Stimulated activated CD8-positive, alpha-beta memory T cell treated with anti-CD3 and anti-CD28 coated beads, Interleukin-12 subunit alpha, Interleukin-12 subunit beta, amount 100 ng/mL, for 1 hour (primary cell): ENCODE measurements at regions not wholly inside any gene's neighbourhood (a gene's known extent, or its start where the extent isn't known, plus 50 kb on each side); places are given as distances from the start of the nearest gene placed in this dataset.
"Not testable (repeated sequence)": the region's sequence is repeated elsewhere in the genome, so short reads cannot be mapped to it uniquely, and the experiment has no call there.

ENCODE experiments used
- DNase-seq: peaks from one replicate; pipeline ENCODE4 v3.0.0-alpha.2; 2020; ENCODE audit warnings: low read depth

DNA sequence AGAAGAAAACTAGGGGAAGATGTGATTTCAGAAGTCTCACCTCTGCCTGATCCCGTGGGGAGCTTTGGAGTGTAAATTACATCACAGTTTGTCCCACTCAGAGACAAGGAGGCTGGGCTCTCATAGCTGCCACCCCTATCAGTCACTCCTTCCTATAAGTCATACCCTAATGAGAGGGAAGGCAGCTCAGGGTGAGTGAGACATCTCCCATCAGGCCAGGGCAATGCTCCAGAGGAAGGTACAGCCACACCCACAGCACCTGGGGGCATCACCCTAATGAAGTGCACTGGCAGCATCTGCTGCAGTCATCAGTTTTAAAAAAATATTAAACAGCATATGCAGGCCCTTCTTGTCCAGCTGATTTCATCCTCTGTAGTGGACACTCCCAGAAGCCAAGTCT is 223.1 kb upstream of the NBPF12 start:
- not testable (repeated sequence) for DNase-seq

GRCh38 chr1:146710838-146711521 is 227.1 kb upstream of the NBPF12 start:
- DNase-seq: not testable (repeated sequence)

DNA sequence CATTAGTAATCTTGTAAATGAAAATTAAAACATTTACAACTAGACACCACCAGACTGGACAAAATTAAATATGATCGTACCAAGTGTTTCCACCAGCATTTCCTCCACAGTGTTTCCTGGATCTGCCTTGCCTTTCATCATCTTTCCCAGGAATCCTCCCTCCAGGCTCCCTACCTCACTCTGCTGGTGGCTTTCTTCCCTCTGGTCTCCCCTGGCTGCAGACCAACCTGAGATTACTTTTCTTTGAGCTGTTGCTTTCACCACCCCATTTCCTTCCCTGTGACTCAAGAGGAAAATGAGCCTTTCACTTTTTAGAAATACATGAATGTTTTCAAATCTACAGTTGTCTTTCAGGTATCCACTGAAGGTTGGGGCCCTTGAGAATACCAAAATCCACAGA is 228.8 kb upstream of the NBPF12 start:
- DNase-seq: not testable (repeated sequence)

DNA sequence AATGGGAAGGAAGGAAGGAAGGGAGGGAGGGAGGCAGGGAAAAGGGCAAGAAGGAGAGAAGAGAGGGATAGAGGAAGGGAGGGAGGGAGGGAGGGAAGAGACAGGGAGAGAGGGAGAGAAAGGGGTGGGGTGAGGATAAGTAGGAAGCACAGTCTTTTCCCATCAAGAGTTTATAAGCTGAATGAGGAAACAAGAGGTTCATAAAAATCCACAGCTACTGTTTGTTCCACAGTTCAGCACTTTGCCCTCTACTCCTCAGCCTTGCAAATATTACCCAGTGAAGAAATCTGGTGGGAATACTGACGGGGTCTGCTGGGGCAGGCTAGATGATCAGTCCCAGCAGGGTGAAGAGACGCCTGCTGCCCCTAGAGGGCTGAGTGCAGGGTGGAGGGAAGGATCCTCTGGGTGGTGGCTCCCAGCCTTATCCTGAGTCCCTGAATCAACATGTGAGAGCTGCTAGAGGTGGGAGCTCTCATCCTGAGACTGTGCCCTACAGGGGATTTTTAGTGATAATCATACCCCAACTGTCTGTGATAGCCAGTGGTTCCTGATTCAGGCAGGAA is 233.9 kb upstream of the NBPF12 start:
- not testable (repeated sequence) for DNase-seq

GRCh38 chr1:146701320-146701719 is 236.8 kb upstream of the NBPF12 start:
- not testable (repeated sequence) for DNase-seq

GRCh38 chr1:146695388-146695787 is 242.7 kb upstream of the NBPF12 start:
- not testable (repeated sequence) for DNase-seq

GRCh38 chr1:146691798-146692197 is 246.3 kb upstream of the NBPF12 start:
- DNase-seq: not testable (repeated sequence)

GRCh38 chr1:146688893-146689292 is 249.2 kb upstream of the NBPF12 start:
- DNase-seq: not testable (repeated sequence)

GRCh38 chr1:146686777-146687366 is 251.3 kb upstream of the NBPF12 start:
- not testable (repeated sequence) for DNase-seq

- DNase-seq: not testable (repeated sequence)
These were observed 255.0 kb upstream of the NBPF12 start for GRCh38 chr1:146683126-146683429.

- DNase-seq: not testable (repeated sequence)
These were observed 255.6 kb upstream of the NBPF12 start for GRCh38 chr1:146682227-146683125.

DNA sequence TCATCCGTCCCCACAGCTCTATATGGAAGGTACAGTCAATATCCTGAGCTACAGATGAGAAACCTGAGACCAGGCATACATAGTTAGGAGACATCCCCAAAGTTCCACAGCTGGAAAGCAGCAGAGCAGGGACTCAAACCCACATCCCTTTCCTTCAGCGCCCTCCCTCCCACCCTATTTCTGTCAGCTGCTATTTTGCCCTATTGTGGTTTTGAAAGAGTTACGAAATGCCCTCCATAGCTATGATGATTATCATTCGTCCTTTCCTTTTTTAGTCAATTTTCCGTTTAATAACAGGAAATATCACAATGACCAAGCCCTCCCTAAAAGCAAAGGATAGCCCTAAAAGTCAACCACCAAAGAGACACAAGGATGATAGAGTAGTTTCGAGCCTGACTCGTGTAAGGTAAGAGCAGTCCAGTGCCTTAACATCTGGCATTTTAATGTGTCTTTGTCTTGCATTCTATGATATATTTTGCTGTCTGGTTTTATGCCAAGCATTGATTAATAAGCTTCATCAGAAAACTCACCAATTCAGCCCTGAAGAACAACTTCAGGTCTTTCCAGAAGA is 264.3 kb upstream of the NBPF12 start:
- DNase-seq: not testable (repeated sequence)

DNA sequence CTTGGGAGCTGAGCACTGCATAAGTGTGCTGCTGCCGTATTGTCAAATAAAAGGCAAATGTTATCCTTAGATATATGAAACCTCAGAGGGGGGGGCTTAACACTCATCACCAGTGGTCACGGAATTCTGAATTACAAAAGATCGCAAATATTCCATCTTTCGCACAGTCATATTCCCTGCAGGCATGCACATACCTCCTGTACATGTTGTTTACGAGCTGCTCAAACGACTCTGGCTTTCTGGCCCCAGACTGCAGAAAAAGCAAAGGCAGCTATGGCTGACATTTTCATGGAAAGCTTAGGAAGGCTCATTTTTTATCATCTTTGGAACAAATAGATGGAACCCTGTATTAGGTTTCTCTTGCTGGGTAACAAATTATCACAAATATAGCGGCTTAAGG is 265.5 kb upstream of the NBPF12 start:
- DNase-seq: not testable (repeated sequence)

GRCh38 chr1:146671588-146671987 is 266.5 kb upstream of the NBPF12 start:
- DNase-seq: not testable (repeated sequence)

- DNase-seq: not testable (repeated sequence)
These were observed 267.1 kb upstream of the NBPF12 start for GRCh38 chr1:146670832-146671566.

DNA sequence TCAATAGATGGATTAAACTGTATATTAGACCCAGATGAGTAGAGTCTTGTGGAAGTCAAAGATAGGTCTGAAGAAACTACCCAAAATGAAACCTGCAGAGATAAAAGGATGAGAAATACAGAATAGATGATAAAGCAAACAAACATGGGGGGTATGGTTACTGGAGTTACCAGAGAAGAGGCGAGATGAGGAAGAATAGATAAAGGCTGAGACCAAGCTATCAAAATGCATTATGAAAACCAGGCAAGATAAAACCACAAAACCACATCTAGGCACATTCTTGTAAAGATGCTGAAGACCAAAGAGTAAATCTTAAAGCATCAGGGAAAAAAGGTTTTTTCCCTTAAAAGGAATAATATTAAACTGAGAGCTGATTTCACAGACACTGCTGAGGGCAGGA is 271.8 kb upstream of the NBPF12 start:
- DNase-seq: not testable (repeated sequence)

GRCh38 chr1:146660242-146660641 is 277.9 kb upstream of the NBPF12 start:
- DNase-seq: not testable (repeated sequence)

DNA sequence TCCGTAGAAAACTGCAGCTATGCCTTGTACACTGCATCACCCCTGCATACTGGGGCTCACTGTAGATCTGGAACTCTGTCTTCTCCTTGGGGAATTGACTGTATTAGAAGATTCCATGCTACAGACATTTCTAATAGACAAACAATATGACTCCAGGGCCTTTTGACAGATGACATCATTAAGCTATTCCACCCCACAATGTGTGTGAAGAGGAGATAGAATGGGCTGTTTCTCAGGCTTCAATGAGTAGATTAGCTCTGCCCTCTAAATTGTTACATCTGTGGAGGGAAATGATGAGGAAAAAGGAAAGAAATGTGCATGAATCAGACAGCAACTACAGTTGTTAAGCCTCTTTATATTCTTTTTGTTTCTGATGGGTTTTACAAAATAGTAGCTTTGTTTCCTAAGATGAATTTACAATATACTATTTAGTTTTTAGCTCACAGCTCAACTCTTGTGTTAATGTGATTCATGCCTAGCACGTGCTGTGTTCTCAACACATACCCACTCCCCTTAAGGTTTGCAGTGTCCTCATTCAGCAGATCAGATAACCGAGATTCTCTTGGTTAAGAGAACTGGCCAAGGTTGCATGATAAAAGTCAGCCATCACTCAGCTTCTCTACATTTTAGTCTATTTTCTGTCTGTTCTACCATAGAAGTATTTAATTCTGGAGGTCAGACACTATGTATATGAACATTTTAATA is 281.6 kb upstream of the NBPF12 start:
- not testable (repeated sequence) for DNase-seq

GRCh38 chr1:146654763-146655162 is 283.4 kb upstream of the NBPF12 start:
- DNase-seq: not testable (repeated sequence)

DNA sequence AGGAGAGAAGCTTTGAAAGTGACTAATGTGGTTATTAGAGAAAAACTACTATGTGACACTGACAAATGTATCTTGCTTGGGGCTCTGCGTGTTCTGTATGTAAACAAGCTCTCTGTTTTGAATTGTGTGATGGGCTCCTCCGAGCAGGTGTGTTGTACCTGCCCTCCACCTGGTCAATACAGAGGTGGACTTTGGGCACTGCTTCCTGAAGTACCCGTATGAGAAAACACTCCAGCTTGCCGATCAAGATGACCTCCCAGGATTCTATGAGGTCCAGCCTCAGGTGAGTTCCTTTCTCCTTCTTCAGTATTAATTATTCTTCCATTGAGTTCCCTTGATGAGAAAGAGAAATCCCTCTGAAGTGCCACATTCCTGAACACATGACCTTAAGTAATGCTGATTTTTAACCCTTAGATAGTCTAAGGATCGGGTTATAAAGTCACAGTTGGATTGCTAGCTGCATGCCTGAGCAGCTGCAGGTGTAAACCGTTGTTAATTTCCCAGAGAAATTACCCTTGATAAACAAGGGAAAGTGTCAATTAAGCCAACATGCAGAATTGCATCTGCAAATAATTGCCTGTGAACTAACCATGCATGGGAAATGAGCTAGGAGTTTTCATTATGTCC is 292.0 kb upstream of the NBPF12 start:
- not testable (repeated sequence) for DNase-seq
